Endothelial cell of umbilical vein (primary cell): ENCODE measurements at regions not wholly inside any gene's neighbourhood (a gene's known extent, or its start where the extent isn't known, plus 50 kb on each side); places are given as distances from the start of the nearest gene placed in this dataset.

Experiments
- BruUV-seq: library from RNA; stranded (reverse); fragments of 400-500 nt; replicated peaks from 2 replicates; lab custom pipeline; 2021; lab: Mats Ljungman, UMichigan
- CTCF ChIA-PET: fragments of 300-600, 350-600 bp; sonication (Branson Sonifier 250); formaldehyde crosslinking; loops from one replicate; lab custom pipeline; 2021; ENCODE audit warnings: antibody characterized with exemption, inconsistent platforms; lab: Charles Lee
- POLR2A ChIA-PET: fragments of 300-600, 350-600 bp; sonication (Branson Sonifier 250); formaldehyde crosslinking; loops from one replicate; lab custom pipeline; 2021; ENCODE audit warnings: antibody characterized with exemption, inconsistent platforms; lab: Charles Lee
- DNase-seq: peaks from one replicate; pipeline ENCODE4 v3.0.0-alpha.2; 2011; ENCODE audit warnings: low read depth, low spot score
- FAIRE-seq: peaks from 2 replicates; lab custom pipeline; 2011; peaks lifted over from hg19 to GRCh38; lab: Jason Lieb, UNC
- H2AFZ ChIP-seq: 2 replicates; pipeline ENCODE4 v1.6.0; 2012; ENCODE audit warnings: low read depth, low read length, control low read depth, inconsistent platforms
- H3K27ac ChIP-seq: 2 replicates; pipeline ENCODE4 v1.5.1; 2011; ENCODE audit warnings: low read depth, mild to moderate bottlenecking, control low read depth, low read length, moderate library complexity; ENCODE audit not compliant: insufficient read depth
- H3K27me3 ChIP-seq, 2 experiments: 2 replicates each; pipeline versions ENCODE4 v1.6.0 to v1.6.1; 2011; ENCODE audit warnings: low read length in 2 of 2, mixed read lengths in 1 of 2; ENCODE audit not compliant: control insufficient read depth in 2 of 2, insufficient read depth in 2 of 2
- H3K36me3 ChIP-seq, 2 experiments: 2 replicates in 1 of 2; 3 replicates in 1 of 2; pipeline ENCODE4 v1.5.1; 2011; ENCODE audit warnings: low read length in 2 of 2, mild to moderate bottlenecking in 1 of 2, moderate library complexity in 1 of 2; ENCODE audit not compliant: control insufficient read depth in 2 of 2, insufficient read depth in 2 of 2; ENCODE audit errors: extremely low read depth in 1 of 2
- H3K4me1 ChIP-seq: 3 replicates; pipeline ENCODE4 v1.5.1; 2011; ENCODE audit warnings: mild to moderate bottlenecking, low read length; ENCODE audit not compliant: control insufficient read depth, insufficient read depth; ENCODE audit errors: extremely low read depth
- H3K4me2 ChIP-seq: 2 replicates; pipeline ENCODE4 v1.6.1; 2011; ENCODE audit warnings: low read length, control low read depth, mixed read lengths; ENCODE audit not compliant: insufficient read depth
- H3K4me3 ChIP-seq, 3 experiments: fragments of 200-600 bp in 1 of 3; sonication (generic), shearing (Covaris generic) in 1 of 3; replicated peaks in 1 of 3; 2 replicates each; pipeline ENCODE4 v1.5.1; 2011 to 2016; ENCODE audit warnings: control low read depth in 3 of 3, low read length in 3 of 3, mild to moderate bottlenecking in 2 of 3, inconsistent platforms in 1 of 3, low read depth in 1 of 3, moderate library complexity in 1 of 3; ENCODE audit not compliant: insufficient read depth in 1 of 3
- H3K79me2 ChIP-seq: 2 replicates; pipeline ENCODE4 v1.6.0; 2012; ENCODE audit warnings: low read length, inconsistent platforms; ENCODE audit not compliant: control insufficient read depth, insufficient read depth
- H3K9ac ChIP-seq: replicated peaks from 2 replicates; pipeline ENCODE3; 2011; ENCODE audit warnings: low read length, control low read depth; ENCODE audit not compliant: insufficient read depth; ENCODE audit errors: extremely low read depth
- H3K9me1 ChIP-seq: replicated peaks from 3 replicates; pipeline ENCODE4 v1.6.0; 2011; ENCODE audit warnings: mild to moderate bottlenecking, low read length; ENCODE audit not compliant: control insufficient read depth, insufficient read depth; ENCODE audit errors: extremely low read depth
- H3K9me3 ChIP-seq: replicated peaks from 2 replicates; pipeline ENCODE4 v1.5.1; 2012; ENCODE audit warnings: low read length, inconsistent platforms; ENCODE audit not compliant: control insufficient read depth, insufficient read depth
- H4K20me1 ChIP-seq: replicated peaks from 2 replicates; pipeline ENCODE3; 2011; ENCODE audit warnings: mild to moderate bottlenecking, low read length; ENCODE audit not compliant: control insufficient read depth, insufficient read depth; ENCODE audit errors: extremely low read depth
- EZH2 ChIP-seq: IDR thresholded peaks from 2 replicates; pipeline ENCODE4 v1.6.1; 2012; ENCODE audit warnings: borderline replicate concordance, low read depth, mild to moderate bottlenecking, moderate library complexity, low read length, inconsistent platforms; ENCODE audit not compliant: severe bottlenecking
- FOS ChIP-seq: IDR thresholded peaks from 2 replicates; pipeline ENCODE4 v1.6.1; 2011; ENCODE audit warnings: mild to moderate bottlenecking, low read length, moderate library complexity, borderline replicate concordance; ENCODE audit not compliant: insufficient read depth
- GATA2 ChIP-seq: IDR thresholded peaks from 2 replicates; pipeline ENCODE4 v1.7.0; 2011; ENCODE audit warnings: low read depth, mild to moderate bottlenecking, moderate library complexity, mixed read lengths, low read length; ENCODE audit not compliant: insufficient read length, insufficient read depth
- JUN ChIP-seq: IDR thresholded peaks from 2 replicates; pipeline ENCODE4 v1.6.1; 2011; ENCODE audit warnings: borderline replicate concordance, low read depth; ENCODE audit not compliant: insufficient read length, insufficient read depth
- MAX ChIP-seq: IDR thresholded peaks from 2 replicates; pipeline ENCODE4 v1.6.1; 2011; ENCODE audit not compliant: insufficient read depth, insufficient read length
- MYC ChIP-seq: IDR thresholded peaks from one replicate; pipeline ENCODE4 v1.6.1; 2011; ENCODE audit warnings: mild to moderate bottlenecking, low read depth, low read length
- POLR2A ChIP-seq: IDR thresholded peaks from 2 replicates; pipeline ENCODE4 v1.6.1; 2012; ENCODE audit warnings: low read depth, mild to moderate bottlenecking, control low read depth, low read length
- POLR2AphosphoS5 ChIP-seq: IDR thresholded peaks from 2 replicates; pipeline ENCODE4 v1.6.1; 2012; ENCODE audit warnings: low read depth, mild to moderate bottlenecking, control low read depth, low read length, moderate library complexity; ENCODE audit not compliant: insufficient read depth
- dilution Hi-C: fragments of 300-500 bp; cut with MboI; formaldehyde crosslinking; loops from one replicate; pipeline ENCODE4 v1.15.0; 2019; ENCODE audit warnings: low sequenced_read_pairs; ENCODE audit not compliant: extremely low pct_ligation_motif_present
- intact Hi-C: fragments of 100-400 bp; cut with micrococcal nuclease; formaldehyde crosslinking; loops from one replicate; pipeline ENCODE4 v1.10.0; 2022
- TF ChIP-seq, protein P1 (sequence below), 2 donors: IDR thresholded peaks; 1 replicate in 1 of 2; 2 replicates in 1 of 2; pipeline ENCODE4 v1.5.1; 2011; ENCODE audit warnings: low read length in 2 of 2, mild to moderate bottlenecking in 2 of 2, moderate library complexity in 2 of 2, control low read depth in 1 of 2, inconsistent platforms in 1 of 2, low read depth in 1 of 2; ENCODE audit not compliant: insufficient read depth in 1 of 2; ENCODE audit errors: extremely low read depth in 1 of 2

DNA sequence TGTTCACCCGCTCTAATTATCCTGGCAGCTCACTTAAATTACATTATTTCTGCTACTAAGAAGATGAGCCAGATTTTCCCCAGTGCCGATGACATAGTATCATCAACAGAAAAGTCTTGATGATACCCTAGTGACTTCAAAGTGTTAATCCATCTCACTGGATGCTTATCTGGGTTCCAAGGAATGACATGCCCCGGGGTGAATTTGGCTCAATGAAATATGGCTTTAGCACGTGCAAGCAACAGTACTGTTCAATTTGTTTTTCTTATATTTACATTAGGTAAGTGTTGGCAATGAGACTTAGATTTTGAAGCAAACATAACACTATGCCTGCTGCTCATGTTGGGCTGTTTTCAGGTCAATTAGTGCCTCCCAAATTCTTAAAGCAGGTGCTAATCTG lies 548.2 kb upstream of the SLITRK1 start:
- dilution Hi-C loops = no loop called here
- FAIRE-seq = no peak
- Histone ChIP-seq H3K27ac (no peak overlapping the region), H3K4me1 (no peaks in the 10 kb centered on the region), H3K36me3 (no peaks in the 10 kb centered on the region), H3K4me2 (no peak overlapping the region), H3K4me3 (no peak overlapping the region), H3K9ac (no peak overlapping the region), H3K79me2 (no peaks in the 10 kb centered on the region), H4K20me1 (no peaks in the 10 kb centered on the region), H3K27me3 (no peaks in the 10 kb centered on the region), H3K9me3 (peaks cover 6% of the 10 kb centered on the region), H3K9me1 (no peaks in the 10 kb centered on the region), H2AFZ (no peak overlapping the region)
- no TSS peak for BruUV-seq
- CTCF ChIA-PET = no interaction called here
- intact Hi-C loops = no loop called here
- POLR2A ChIA-PET = no interaction called here
- TF ChIP-seq MYC = no peak
- TF ChIP-seq POLR2AphosphoS5 = no peak
- TF ChIP-seq, protein P1, sequence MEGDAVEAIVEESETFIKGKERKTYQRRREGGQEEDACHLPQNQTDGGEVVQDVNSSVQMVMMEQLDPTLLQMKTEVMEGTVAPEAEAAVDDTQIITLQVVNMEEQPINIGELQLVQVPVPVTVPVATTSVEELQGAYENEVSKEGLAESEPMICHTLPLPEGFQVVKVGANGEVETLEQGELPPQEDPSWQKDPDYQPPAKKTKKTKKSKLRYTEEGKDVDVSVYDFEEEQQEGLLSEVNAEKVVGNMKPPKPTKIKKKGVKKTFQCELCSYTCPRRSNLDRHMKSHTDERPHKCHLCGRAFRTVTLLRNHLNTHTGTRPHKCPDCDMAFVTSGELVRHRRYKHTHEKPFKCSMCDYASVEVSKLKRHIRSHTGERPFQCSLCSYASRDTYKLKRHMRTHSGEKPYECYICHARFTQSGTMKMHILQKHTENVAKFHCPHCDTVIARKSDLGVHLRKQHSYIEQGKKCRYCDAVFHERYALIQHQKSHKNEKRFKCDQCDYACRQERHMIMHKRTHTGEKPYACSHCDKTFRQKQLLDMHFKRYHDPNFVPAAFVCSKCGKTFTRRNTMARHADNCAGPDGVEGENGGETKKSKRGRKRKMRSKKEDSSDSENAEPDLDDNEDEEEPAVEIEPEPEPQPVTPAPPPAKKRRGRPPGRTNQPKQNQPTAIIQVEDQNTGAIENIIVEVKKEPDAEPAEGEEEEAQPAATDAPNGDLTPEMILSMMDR (IDR thresholded peaks at IDR 0.05; ENCODE audit: extremely low read depth in 1 of 2, insufficient read depth in 1 of 2, low read depth in 1 of 2, low read length in 2 of 2) = no peak
- TF ChIP-seq JUN = no peak
- TF ChIP-seq POLR2A = no peak
- TF ChIP-seq FOS = no peak
- TF ChIP-seq GATA2 = no peak
- TF ChIP-seq MAX = no peak
- no peak for TF ChIP-seq EZH2
- no peak for DNase-seq
